ENCODE measurements at regions not wholly inside any gene's neighbourhood (a gene's known extent, or its start where the extent isn't known, plus 50 kb on each side); places are given as distances from the start of the nearest gene placed in this dataset.

- no peaks in the 10 kb centered on the region for H3F3A ChIP-seq (ENCODE audit: insufficient read depth, low read length, poor library complexity, severe bottlenecking)
- no peaks in the 10 kb centered on the region for H3K9me2 ChIP-seq (ENCODE audit: insufficient read depth, low read length)
- no peak overlapping the region for H3K27ac ChIP-seq (ENCODE audit: low read length)
- no peak overlapping the region for H3K9ac ChIP-seq (ENCODE audit: low read length)
- no peaks in the 10 kb centered on the region for H3K27me3 ChIP-seq (ENCODE audit: insufficient read depth, low read depth, low read length)
- no peaks in the 10 kb centered on the region for H3K36me3 ChIP-seq (ENCODE audit: insufficient read depth, low read length)
- TF ChIP-seq EZH2 (IDR thresholded peaks at IDR 0.05; ENCODE audit: borderline replicate concordance, insufficient read depth, low read length, poor library complexity, severe bottlenecking) (no peak), RAD21 (conservative IDR thresholded peaks at IDR 0.05) (no peak), MXI1 (conservative IDR thresholded peaks at IDR 0.05; ENCODE audit: poor library complexity, severe bottlenecking) (no peak), REST (IDR thresholded peaks at IDR 0.05; ENCODE audit: borderline replicate concordance) (no peak), SMC3 (conservative IDR thresholded peaks at IDR 0.05; ENCODE audit: poor library complexity) (no peak), POLR2AphosphoS5 (IDR thresholded peaks at IDR 0.05) (no peak), TAF1 (IDR thresholded peaks at IDR 0.05; ENCODE audit: low read depth) (no peak), CTCF (IDR thresholded peaks at IDR 0.05; ENCODE audit: poor library complexity, severe bottlenecking) (no peak), EP300 (conservative IDR thresholded peaks at IDR 0.05; ENCODE audit: poor library complexity, severe bottlenecking) (no peak)
- H3K4me2 ChIP-seq (ENCODE audit: low read length): no peak overlapping the region
- no peaks in the 10 kb centered on the region for H3K79me2 ChIP-seq (replicated peaks; ENCODE audit: insufficient read depth, low read length)
- no peaks in the 10 kb centered on the region for H4K20me1 ChIP-seq (ENCODE audit: insufficient read depth)
- no peaks in the 10 kb centered on the region for H3K9me3 ChIP-seq (ENCODE audit: low read length)
- H2AFZ ChIP-seq (ENCODE audit: low read depth, low read length): no peak overlapping the region
- no peak overlapping the region for H3K4me3 ChIP-seq (ENCODE audit: low read length)
Observed at GRCh38 chr5:56305001-56305950, 72.1 kb upstream of the ANKRD55 start.

- H2AFZ ChIP-seq (ENCODE audit: low read depth, low read length): no peak overlapping the region
- H3K9me2 ChIP-seq (ENCODE audit: insufficient read depth, low read length): no peaks in the 10 kb centered on the region
- H3F3A ChIP-seq (ENCODE audit: insufficient read depth, low read length, poor library complexity, severe bottlenecking): no peaks in the 10 kb centered on the region
- H3K36me3 ChIP-seq (ENCODE audit: insufficient read depth, low read length): no peaks in the 10 kb centered on the region
- no peak overlapping the region for H3K4me2 ChIP-seq (ENCODE audit: low read length)
- no peak overlapping the region for H3K4me3 ChIP-seq (ENCODE audit: low read length)
- TF ChIP-seq SMC3 (conservative IDR thresholded peaks at IDR 0.05; ENCODE audit: poor library complexity) (no peak), RAD21 (conservative IDR thresholded peaks at IDR 0.05) (no peak), POLR2AphosphoS5 (IDR thresholded peaks at IDR 0.05) (no peak), REST (IDR thresholded peaks at IDR 0.05; ENCODE audit: borderline replicate concordance) (no peak)
- no peaks in the 10 kb centered on the region for H3K27me3 ChIP-seq (ENCODE audit: insufficient read depth, low read depth, low read length)
- H3K27ac ChIP-seq (ENCODE audit: low read length): no peak overlapping the region
- H3K79me2 ChIP-seq (replicated peaks; ENCODE audit: insufficient read depth, low read length): no peaks in the 10 kb centered on the region
- no peak overlapping the region for H3K9ac ChIP-seq (ENCODE audit: low read length)
- no peaks in the 10 kb centered on the region for H3K9me3 ChIP-seq (ENCODE audit: low read length)
- H4K20me1 ChIP-seq (ENCODE audit: insufficient read depth): no peaks in the 10 kb centered on the region
Observed at GRCh38 chr5:56303511-56303910, 70.4 kb upstream of the ANKRD55 start.
